ENCODE measurements at regions not wholly inside any gene's neighbourhood (a gene's known extent, or its start where the extent isn't known, plus 50 kb on each side); places are given as distances from the start of the nearest gene placed in this dataset.

DNA sequence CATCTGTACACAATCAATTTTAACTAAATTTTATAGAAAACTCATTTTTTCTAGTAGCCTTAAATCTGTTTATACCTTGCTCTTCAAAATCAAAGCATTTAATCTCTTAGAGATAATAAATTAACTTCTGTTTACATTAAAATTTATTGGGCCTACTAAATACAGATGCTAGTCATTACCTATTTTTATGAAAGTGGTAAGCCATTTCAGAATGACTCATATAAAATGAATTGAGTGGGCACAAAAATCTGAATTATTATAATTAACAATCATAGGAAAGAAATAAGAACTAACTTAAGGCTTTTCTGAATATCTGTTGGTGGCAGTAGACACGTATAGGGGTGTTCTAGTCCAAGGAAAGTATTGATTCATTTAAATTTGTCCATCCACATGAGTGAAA is 157.9 kb downstream of the KCNJ2 start:
- Mint-ChIP-seq H3K27me3 (no peaks in the 10 kb centered on the region), H3K4me3 (no peak overlapping the region), H3K4me1 (no peaks in the 10 kb centered on the region), H3K9me3 (ENCODE audit: insufficient read depth) (no peaks in the 10 kb centered on the region), H3K27ac (no peak overlapping the region)
- no peaks in the 10 kb centered on the region for H3K36me3 ChIP-seq (replicated peaks in 1 of 2; ENCODE audit: control extremely low read depth in 1 of 2, control insufficient read depth in 1 of 2, extremely low read depth in 1 of 2, insufficient read depth in 2 of 2, low read length in 1 of 2)
- no peaks in the 10 kb centered on the region for H3K79me2 ChIP-seq (ENCODE audit: control insufficient read depth, insufficient read depth, low read length)
- no peak overlapping the region for H3K9ac ChIP-seq (ENCODE audit: low read length)
- no peaks in the 10 kb centered on the region for H3K27me3 ChIP-seq (replicated peaks in 1 of 4; ENCODE audit: control extremely low read depth in 1 of 4, control insufficient read depth in 3 of 4, insufficient read depth in 4 of 4, low read length in 3 of 4)
- H3K4me1 ChIP-seq (ENCODE audit: control insufficient read depth in 2 of 2, insufficient read depth in 2 of 2, low read length in 2 of 2), result no peaks in the 10 kb centered on the region
- WGBS (ENCODE audit: insufficient coverage), result no CpG with 5 or more reads among the region's 1 CpG
- H3K27ac ChIP-seq (ENCODE audit: low read length in 2 of 2), result no peak overlapping the region
- ATAC-seq (ENCODE audit: low read depth) (no peak), DNase-seq (no peak)
- no peak overlapping the region for H3K4me2 ChIP-seq (replicated peaks; ENCODE audit: low read depth, low read length, poor library complexity, severe bottlenecking)
- no peak overlapping the region for H3K4me3 ChIP-seq (ENCODE audit: control extremely low read depth in 1 of 5, extremely low read depth in 1 of 5, insufficient read depth in 1 of 5, low read depth in 2 of 5, low read length in 4 of 5)
- H4K20me1 ChIP-seq (ENCODE audit: control insufficient read depth, insufficient read depth, low read length, poor library complexity, severe bottlenecking), result no peaks in the 10 kb centered on the region
- ChIA-PET CTCF (no interaction called here), POLR2A (no interaction called here)
- peaks cover 0 to 3% (median 0%) of the 10 kb centered on the region in 3 donors for H3K9me3 ChIP-seq (ENCODE audit: control extremely low read depth in 1 of 3, control insufficient read depth in 2 of 3, insufficient read depth in 1 of 3, low read length in 2 of 3)
- TF ChIP-seq EZH2 (IDR thresholded peaks at IDR 0.05; ENCODE audit: borderline replicate concordance, insufficient read depth, low read depth, low read length, poor library complexity, severe bottlenecking), result no peak
- TF ChIP-seq, protein P1, sequence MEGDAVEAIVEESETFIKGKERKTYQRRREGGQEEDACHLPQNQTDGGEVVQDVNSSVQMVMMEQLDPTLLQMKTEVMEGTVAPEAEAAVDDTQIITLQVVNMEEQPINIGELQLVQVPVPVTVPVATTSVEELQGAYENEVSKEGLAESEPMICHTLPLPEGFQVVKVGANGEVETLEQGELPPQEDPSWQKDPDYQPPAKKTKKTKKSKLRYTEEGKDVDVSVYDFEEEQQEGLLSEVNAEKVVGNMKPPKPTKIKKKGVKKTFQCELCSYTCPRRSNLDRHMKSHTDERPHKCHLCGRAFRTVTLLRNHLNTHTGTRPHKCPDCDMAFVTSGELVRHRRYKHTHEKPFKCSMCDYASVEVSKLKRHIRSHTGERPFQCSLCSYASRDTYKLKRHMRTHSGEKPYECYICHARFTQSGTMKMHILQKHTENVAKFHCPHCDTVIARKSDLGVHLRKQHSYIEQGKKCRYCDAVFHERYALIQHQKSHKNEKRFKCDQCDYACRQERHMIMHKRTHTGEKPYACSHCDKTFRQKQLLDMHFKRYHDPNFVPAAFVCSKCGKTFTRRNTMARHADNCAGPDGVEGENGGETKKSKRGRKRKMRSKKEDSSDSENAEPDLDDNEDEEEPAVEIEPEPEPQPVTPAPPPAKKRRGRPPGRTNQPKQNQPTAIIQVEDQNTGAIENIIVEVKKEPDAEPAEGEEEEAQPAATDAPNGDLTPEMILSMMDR (IDR thresholded peaks at IDR 0.05), result no peak
- H2AFZ ChIP-seq (ENCODE audit: insufficient read depth, low read depth, low read length, poor library complexity, severe bottlenecking), result no peak overlapping the region
- intact Hi-C loops (cut with micrococcal nuclease), result no loop called here

DNA sequence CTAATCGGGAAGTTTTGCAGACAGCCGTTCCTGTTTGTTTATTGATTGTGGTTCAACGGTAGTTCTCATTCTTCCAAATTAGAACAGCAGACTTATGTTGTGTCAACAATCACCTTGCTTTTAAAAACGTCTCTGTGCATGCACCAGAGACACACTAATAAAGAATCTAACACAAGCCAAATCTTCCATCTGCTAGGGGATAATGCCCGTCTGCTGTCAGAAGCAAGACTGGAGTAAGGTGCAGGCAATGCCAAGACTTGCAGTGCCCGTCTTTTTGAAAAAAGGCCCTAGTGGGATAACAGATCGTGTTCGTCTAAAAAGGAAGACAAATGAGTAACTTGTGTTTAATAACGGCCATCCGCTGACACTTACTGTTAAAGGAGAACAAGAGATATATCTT is 158.4 kb downstream of the KCNJ2 start:
- no peak overlapping the region for H3K4me3 Mint-ChIP-seq
- TF ChIP-seq, protein P1 (IDR thresholded peaks at IDR 0.05), result no peak
- TF ChIP-seq EZH2 (IDR thresholded peaks at IDR 0.05; ENCODE audit: borderline replicate concordance, insufficient read depth, low read depth, low read length, poor library complexity, severe bottlenecking), result no peak
- ChIA-PET CTCF (no interaction called here), POLR2A (no interaction called here)
- Histone ChIP-seq H3K9ac (ENCODE audit: low read length) (no peak overlapping the region), H4K20me1 (ENCODE audit: control insufficient read depth, insufficient read depth, low read length, poor library complexity, severe bottlenecking) (no peaks in the 10 kb centered on the region), H3K36me3 (replicated peaks in 1 of 2; ENCODE audit: control extremely low read depth in 1 of 2, control insufficient read depth in 1 of 2, extremely low read depth in 1 of 2, insufficient read depth in 2 of 2, low read length in 1 of 2) (no peaks in the 10 kb centered on the region), H3K4me1 (ENCODE audit: control insufficient read depth in 2 of 2, insufficient read depth in 2 of 2, low read length in 2 of 2) (no peaks in the 10 kb centered on the region), H3K4me2 (replicated peaks; ENCODE audit: low read depth, low read length, poor library complexity, severe bottlenecking) (no peak overlapping the region), H2AFZ (ENCODE audit: insufficient read depth, low read depth, low read length, poor library complexity, severe bottlenecking) (no peak overlapping the region), H3K27me3 (replicated peaks in 1 of 4; ENCODE audit: control extremely low read depth in 1 of 4, control insufficient read depth in 3 of 4, insufficient read depth in 4 of 4, low read length in 3 of 4) (no peaks in the 10 kb centered on the region), H3K9me3 (ENCODE audit: control extremely low read depth in 1 of 3, control insufficient read depth in 2 of 3, insufficient read depth in 1 of 3, low read length in 2 of 3) (peaks cover 0 to 3% (median 0%) of the 10 kb centered on the region in 3 donors), H3K79me2 (ENCODE audit: control insufficient read depth, insufficient read depth, low read length) (no peaks in the 10 kb centered on the region), H3K27ac (ENCODE audit: low read length in 2 of 2) (no peak overlapping the region), H3K4me3 (ENCODE audit: control extremely low read depth in 1 of 5, extremely low read depth in 1 of 5, insufficient read depth in 1 of 5, low read depth in 2 of 5, low read length in 4 of 5) (no peak overlapping the region)
- no peaks in the 10 kb centered on the region for H3K4me1 Mint-ChIP-seq
- no peaks in the 10 kb centered on the region for H3K27me3 Mint-ChIP-seq
- H3K27ac Mint-ChIP-seq, result no peak overlapping the region
- no peak for ATAC-seq (ENCODE audit: low read depth)
- intact Hi-C loops (cut with micrococcal nuclease), result no loop called here
- 81% methylated on average over 6 of the region's 10 CpGs for WGBS (ENCODE audit: insufficient coverage)
- no peaks in the 10 kb centered on the region for H3K9me3 Mint-ChIP-seq (ENCODE audit: insufficient read depth)
- DNase-seq, result no peak

All from B cell (primary cell).